SK-N-SH treated with all-trans-retinoic acid at 6 μM for 48 hours (cell line): ENCODE measurements at regions not wholly inside any gene's neighbourhood (a gene's known extent, or its start where the extent isn't known, plus 50 kb on each side); places are given as distances from the start of the nearest gene placed in this dataset.

Source experiments
- SNAI2 ChIP-seq: fragments of 250-450 bp; sonication (Bioruptor Pico); IDR thresholded peaks from 2 replicates; pipeline ENCODE4 v1.5.0; 2020; ENCODE audit warnings: mild to moderate bottlenecking, moderate library complexity
- TF ChIP-seq, protein P1 (sequence below): fragments of 250-450 bp; sonication (Bioruptor Pico); IDR thresholded peaks from 2 replicates; pipeline ENCODE4 v1.8.0; 2020; ENCODE audit warnings: mild to moderate bottlenecking, moderate library complexity, borderline replicate concordance

GRCh38 chr12:90428881-90429280, 526.1 kb downstream of the CCER1 start:
- TF ChIP-seq, protein P1, sequence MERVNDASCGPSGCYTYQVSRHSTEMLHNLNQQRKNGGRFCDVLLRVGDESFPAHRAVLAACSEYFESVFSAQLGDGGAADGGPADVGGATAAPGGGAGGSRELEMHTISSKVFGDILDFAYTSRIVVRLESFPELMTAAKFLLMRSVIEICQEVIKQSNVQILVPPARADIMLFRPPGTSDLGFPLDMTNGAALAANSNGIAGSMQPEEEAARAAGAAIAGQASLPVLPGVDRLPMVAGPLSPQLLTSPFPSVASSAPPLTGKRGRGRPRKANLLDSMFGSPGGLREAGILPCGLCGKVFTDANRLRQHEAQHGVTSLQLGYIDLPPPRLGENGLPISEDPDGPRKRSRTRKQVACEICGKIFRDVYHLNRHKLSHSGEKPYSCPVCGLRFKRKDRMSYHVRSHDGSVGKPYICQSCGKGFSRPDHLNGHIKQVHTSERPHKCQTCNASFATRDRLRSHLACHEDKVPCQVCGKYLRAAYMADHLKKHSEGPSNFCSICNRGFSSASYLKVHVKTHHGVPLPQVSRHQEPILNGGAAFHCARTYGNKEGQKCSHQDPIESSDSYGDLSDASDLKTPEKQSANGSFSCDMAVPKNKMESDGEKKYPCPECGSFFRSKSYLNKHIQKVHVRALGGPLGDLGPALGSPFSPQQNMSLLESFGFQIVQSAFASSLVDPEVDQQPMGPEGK (CRISPR knock-in tag), result no peak
- no peak for TF ChIP-seq SNAI2 (CRISPR knock-in tag)
